SH-SY5Y (cell line): ENCODE measurements at regions not wholly inside any gene's neighbourhood (a gene's known extent, or its start where the extent isn't known, plus 50 kb on each side); places are given as distances from the start of the nearest gene placed in this dataset.

Experiments
- GATA2 ChIP-seq: IDR thresholded peaks from 2 replicates; pipeline ENCODE4 v1.6.1; 2011; ENCODE audit warnings: mild to moderate bottlenecking, low read depth, low read length
- GATA3 ChIP-seq: IDR thresholded peaks from 2 replicates; pipeline ENCODE4 v1.6.1; 2011; ENCODE audit warnings: low read depth, mild to moderate bottlenecking, low read length, moderate library complexity

- TF ChIP-seq GATA3 (no peak), GATA2 (no peak)
Observed at GRCh38 chr2:145226901-145227300, 707.0 kb upstream of the ZEB2 start.
